ENCODE measurements at regions not wholly inside any gene's neighbourhood (a gene's known extent, or its start where the extent isn't known, plus 50 kb on each side); places are given as distances from the start of the nearest gene placed in this dataset.

- Histone ChIP-seq H3K27me3 (ENCODE audit: insufficient read depth, low read depth, low read length) (no peaks in the 10 kb centered on the region), H2AFZ (ENCODE audit: low read depth, low read length) (no peak overlapping the region), H3K4me3 (ENCODE audit: low read length) (no peak overlapping the region), H4K20me1 (ENCODE audit: insufficient read depth) (no peaks in the 10 kb centered on the region), H3K9me2 (ENCODE audit: insufficient read depth, low read length) (no peaks in the 10 kb centered on the region), H3F3A (ENCODE audit: insufficient read depth, low read length, poor library complexity, severe bottlenecking) (no peaks in the 10 kb centered on the region), H3K27ac (ENCODE audit: low read length) (no peak overlapping the region), H3K4me2 (ENCODE audit: low read length) (no peak overlapping the region), H3K9me3 (ENCODE audit: low read length) (no peaks in the 10 kb centered on the region), H3K9ac (ENCODE audit: low read length) (no peak overlapping the region), H3K36me3 (ENCODE audit: insufficient read depth, low read length) (no peaks in the 10 kb centered on the region), H3K79me2 (replicated peaks; ENCODE audit: insufficient read depth, low read length) (no peaks in the 10 kb centered on the region)
- TF ChIP-seq TAF1 (IDR thresholded peaks at IDR 0.05; ENCODE audit: low read depth) (no peak), SMC3 (conservative IDR thresholded peaks at IDR 0.05; ENCODE audit: poor library complexity) (no peak), REST (IDR thresholded peaks at IDR 0.05; ENCODE audit: borderline replicate concordance) (no peak), POLR2AphosphoS5 (IDR thresholded peaks at IDR 0.05) (no peak)
Observed at GRCh38 chr11:115684135-115684534, 179.9 kb upstream of the CADM1 start.

GRCh38 chr11:115682888-115683287 is 178.7 kb upstream of the CADM1 start:
- H3K9me3 ChIP-seq (ENCODE audit: low read length), result no peaks in the 10 kb centered on the region
- no peak overlapping the region for H3K4me2 ChIP-seq (ENCODE audit: low read length)
- no peaks in the 10 kb centered on the region for H3K79me2 ChIP-seq (replicated peaks; ENCODE audit: insufficient read depth, low read length)
- no peaks in the 10 kb centered on the region for H3K27me3 ChIP-seq (ENCODE audit: insufficient read depth, low read depth, low read length)
- no peaks in the 10 kb centered on the region for H3F3A ChIP-seq (ENCODE audit: insufficient read depth, low read length, poor library complexity, severe bottlenecking)
- no peak for TF ChIP-seq MXI1 (conservative IDR thresholded peaks at IDR 0.05; ENCODE audit: poor library complexity, severe bottlenecking)
- TF ChIP-seq EZH2 (IDR thresholded peaks at IDR 0.05; ENCODE audit: borderline replicate concordance, insufficient read depth, low read length, poor library complexity, severe bottlenecking), result no peak
- no peak for TF ChIP-seq TAF1 (IDR thresholded peaks at IDR 0.05; ENCODE audit: low read depth)
- no peak for TF ChIP-seq EP300 (conservative IDR thresholded peaks at IDR 0.05; ENCODE audit: poor library complexity, severe bottlenecking)
- no peak for TF ChIP-seq RAD21 (conservative IDR thresholded peaks at IDR 0.05)
- no peak for TF ChIP-seq SMC3 (conservative IDR thresholded peaks at IDR 0.05; ENCODE audit: poor library complexity)
- TF ChIP-seq POLR2AphosphoS5 (IDR thresholded peaks at IDR 0.05), result no peak
- no peak for TF ChIP-seq CTCF (IDR thresholded peaks at IDR 0.05; ENCODE audit: poor library complexity, severe bottlenecking)
- H3K27ac ChIP-seq (ENCODE audit: low read length), result no peak overlapping the region
- no peaks in the 10 kb centered on the region for H4K20me1 ChIP-seq (ENCODE audit: insufficient read depth)
- no peak overlapping the region for H3K9ac ChIP-seq (ENCODE audit: low read length)
- no peaks in the 10 kb centered on the region for H3K9me2 ChIP-seq (ENCODE audit: insufficient read depth, low read length)
- no peak overlapping the region for H2AFZ ChIP-seq (ENCODE audit: low read depth, low read length)
- no peaks in the 10 kb centered on the region for H3K36me3 ChIP-seq (ENCODE audit: insufficient read depth, low read length)
- H3K4me3 ChIP-seq (ENCODE audit: low read length), result no peak overlapping the region

GRCh38 chr11:115682101-115682500 is 177.9 kb upstream of the CADM1 start:
- H3K79me2 ChIP-seq (replicated peaks; ENCODE audit: insufficient read depth, low read length), result no peaks in the 10 kb centered on the region
- H3K4me2 ChIP-seq (ENCODE audit: low read length), result no peak overlapping the region
- H3K27me3 ChIP-seq (ENCODE audit: insufficient read depth, low read depth, low read length), result no peaks in the 10 kb centered on the region
- TF ChIP-seq MXI1 (conservative IDR thresholded peaks at IDR 0.05; ENCODE audit: poor library complexity, severe bottlenecking), result no peak
- TF ChIP-seq SMC3 (conservative IDR thresholded peaks at IDR 0.05; ENCODE audit: poor library complexity), result no peak
- no peak for TF ChIP-seq TAF1 (IDR thresholded peaks at IDR 0.05; ENCODE audit: low read depth)
- no peak for TF ChIP-seq CTCF (IDR thresholded peaks at IDR 0.05; ENCODE audit: poor library complexity, severe bottlenecking)
- no peak for TF ChIP-seq REST (IDR thresholded peaks at IDR 0.05; ENCODE audit: borderline replicate concordance)
- no peak for TF ChIP-seq POLR2AphosphoS5 (IDR thresholded peaks at IDR 0.05)
- TF ChIP-seq EP300 (conservative IDR thresholded peaks at IDR 0.05; ENCODE audit: poor library complexity, severe bottlenecking), result no peak
- TF ChIP-seq EZH2 (IDR thresholded peaks at IDR 0.05; ENCODE audit: borderline replicate concordance, insufficient read depth, low read length, poor library complexity, severe bottlenecking), result no peak
- no peak for TF ChIP-seq RAD21 (conservative IDR thresholded peaks at IDR 0.05)
- H4K20me1 ChIP-seq (ENCODE audit: insufficient read depth), result no peaks in the 10 kb centered on the region
- H3K4me3 ChIP-seq (ENCODE audit: low read length), result no peak overlapping the region
- H3K9ac ChIP-seq (ENCODE audit: low read length), result no peak overlapping the region
- no peaks in the 10 kb centered on the region for H3K9me3 ChIP-seq (ENCODE audit: low read length)
- no peaks in the 10 kb centered on the region for H3K36me3 ChIP-seq (ENCODE audit: insufficient read depth, low read length)
- no peaks in the 10 kb centered on the region for H3K9me2 ChIP-seq (ENCODE audit: insufficient read depth, low read length)
- H2AFZ ChIP-seq (ENCODE audit: low read depth, low read length), result no peak overlapping the region
- no peaks in the 10 kb centered on the region for H3F3A ChIP-seq (ENCODE audit: insufficient read depth, low read length, poor library complexity, severe bottlenecking)
- H3K27ac ChIP-seq (ENCODE audit: low read length), result no peak overlapping the region

Data from neural cell (in vitro differentiated cells).